Brain microvascular endothelial cell (primary cell): ENCODE measurements at regions not wholly inside any gene's neighbourhood (a gene's known extent, or its start where the extent isn't known, plus 50 kb on each side); places are given as distances from the start of the nearest gene placed in this dataset.

ENCODE experiments used
- DNase-seq: peaks from one replicate; pipeline ENCODE4 v3.0.0-alpha.2; 2020
- H3K27ac ChIP-seq: fragments of 250-450 bp; sonication (Bioruptor Pico); 2 replicates; pipeline ENCODE4 v1.5.1; 2020; ENCODE audit warnings: mild to moderate bottlenecking, moderate library complexity
- H3K27me3 ChIP-seq: fragments of 250-450 bp; sonication (Bioruptor Pico); replicated peaks from 2 replicates; pipeline ENCODE4 v1.5.1; 2020; ENCODE audit warnings: mild to moderate bottlenecking
- H3K36me3 ChIP-seq: fragments of 250-450 bp; sonication (Bioruptor Pico); replicated peaks from 2 replicates; pipeline ENCODE4 v1.5.1; 2020; ENCODE audit warnings: mild to moderate bottlenecking
- H3K4me3 ChIP-seq: 2 replicates; pipeline ENCODE4 v1.5.1; 2011; ENCODE audit warnings: low read depth, mild to moderate bottlenecking, control low read depth, low read length, moderate library complexity
- CTCF ChIP-seq: IDR thresholded peaks from 2 replicates; pipeline ENCODE4 v1.5.1; 2011; ENCODE audit warnings: low read depth, mild to moderate bottlenecking, moderate library complexity, low read length, control low read depth, inconsistent platforms; ENCODE audit errors: missing control alignments
- in situ Hi-C: cut with HindIII; loops from 2 replicates; pipeline ENCODE4 v1.10.0; 2017; ENCODE audit warnings: low sequenced_read_pairs, low pct_ligation_motif_present

GRCh38 chr1:103911450-103911849, 161.8 kb downstream of the AMY1C start:
- TF ChIP-seq CTCF: no peak
- Histone ChIP-seq H3K4me3 (no peak overlapping the region), H3K27ac (no peak overlapping the region), H3K27me3 (no peaks in the 10 kb centered on the region), H3K36me3 (no peaks in the 10 kb centered on the region)
- no peak for DNase-seq
- in situ Hi-C loops: no loop called here

DNA sequence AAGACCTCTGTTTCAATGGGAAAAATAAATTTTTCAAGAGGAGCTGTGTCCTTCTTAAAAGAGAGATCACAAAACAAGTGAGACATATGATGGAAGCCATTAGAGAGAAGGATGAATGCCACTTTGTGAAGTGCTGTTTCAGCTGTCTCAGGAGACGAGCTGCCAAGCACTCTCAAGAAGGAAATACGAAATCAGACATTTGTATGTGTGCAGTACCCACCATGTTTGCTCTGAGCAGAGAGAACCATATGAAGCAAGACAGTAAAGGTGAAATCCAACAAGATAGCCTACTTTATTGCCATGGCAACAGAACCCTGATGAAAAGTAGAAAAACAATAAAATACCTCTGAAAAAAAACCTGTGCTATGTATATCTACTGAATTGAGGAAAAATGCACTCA, 168.1 kb downstream of the AMY1C start:
- no peak overlapping the region for H3K4me3 ChIP-seq
- DNase-seq: no peak
- H3K27ac ChIP-seq: no peak overlapping the region
- TF ChIP-seq CTCF: no peak
- no peaks in the 10 kb centered on the region for H3K27me3 ChIP-seq
- in situ Hi-C loops: no loop called here
- H3K36me3 ChIP-seq: no peaks in the 10 kb centered on the region

DNA sequence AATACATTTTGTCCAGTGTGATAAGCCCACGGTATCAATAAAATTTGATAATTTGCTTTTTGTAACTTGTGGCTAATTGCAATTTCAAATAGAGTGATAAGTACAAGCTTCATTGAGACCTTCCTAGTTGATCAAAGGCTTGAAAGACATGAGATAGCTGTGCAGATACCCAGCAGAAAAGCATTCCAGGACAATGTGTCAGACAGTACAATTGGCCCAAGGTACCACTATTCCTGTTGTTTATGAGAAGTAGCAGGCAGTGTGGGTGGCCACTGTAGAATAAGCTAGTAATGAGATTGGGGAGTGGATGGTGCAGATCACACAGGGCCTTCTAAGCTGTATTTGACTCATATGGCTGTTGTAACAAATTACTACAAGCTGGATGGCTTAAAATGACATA, 182.2 kb downstream of the AMY1C start:
- Histone ChIP-seq H3K27me3 (no peaks in the 10 kb centered on the region), H3K36me3 (no peaks in the 10 kb centered on the region), H3K27ac (no peak overlapping the region), H3K4me3 (no peak overlapping the region)
- in situ Hi-C loops: no loop called here
- no peak for DNase-seq
- no peak for TF ChIP-seq CTCF

- no peaks in the 10 kb centered on the region for H3K36me3 ChIP-seq
- DNase-seq: no peak
- in situ Hi-C loops: no loop called here
- no peak overlapping the region for H3K4me3 ChIP-seq
- no peak overlapping the region for H3K27ac ChIP-seq
- no peak for TF ChIP-seq CTCF
- no peaks in the 10 kb centered on the region for H3K27me3 ChIP-seq
These were observed 188.2 kb downstream of the AMY1C start for GRCh38 chr1:103937763-103938357.

DNA sequence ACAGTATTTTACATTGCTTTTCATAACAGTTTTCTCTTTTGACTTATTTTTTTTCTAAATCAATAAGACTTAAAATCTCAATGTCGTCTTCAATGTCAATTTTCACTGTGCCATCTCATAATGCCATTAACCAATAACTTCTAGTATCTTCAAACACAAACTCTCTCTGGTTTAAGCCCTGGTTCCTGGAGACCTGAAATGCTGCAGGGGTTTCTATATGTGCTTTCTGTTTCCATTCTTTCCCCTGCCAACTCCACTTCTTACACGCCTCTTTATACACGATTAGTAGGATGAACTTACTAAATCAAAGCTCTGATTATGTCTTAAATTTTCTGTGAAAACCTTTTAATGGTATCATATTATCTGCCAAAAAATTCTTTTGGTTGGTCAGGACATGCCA, 191.4 kb downstream of the AMY1C start:
- H3K4me3 ChIP-seq: no peak overlapping the region
- no peaks in the 10 kb centered on the region for H3K36me3 ChIP-seq
- in situ Hi-C loops: no loop called here
- no peaks in the 10 kb centered on the region for H3K27me3 ChIP-seq
- TF ChIP-seq CTCF: no peak
- DNase-seq: no peak
- H3K27ac ChIP-seq: no peak overlapping the region

GRCh38 chr1:103942029-103942428, 192.3 kb downstream of the AMY1C start:
- Histone ChIP-seq H3K4me3 (no peak overlapping the region), H3K36me3 (no peaks in the 10 kb centered on the region), H3K27ac (no peak overlapping the region), H3K27me3 (no peaks in the 10 kb centered on the region)
- no peak for DNase-seq
- TF ChIP-seq CTCF: no peak
- in situ Hi-C loops: no loop called here
